Fibroblast of lung (primary cell): ENCODE measurements at regions not wholly inside any gene's neighbourhood (a gene's known extent, or its start where the extent isn't known, plus 50 kb on each side); places are given as distances from the start of the nearest gene placed in this dataset.

Source experiments
- DNase-seq, 2 donors: peaks; one replicate each; pipeline versions ENCODE4 v3.0.0 to v3.0.0-alpha.2; 2010; ENCODE audit warnings: low read depth in 2 of 2
- H2AFZ ChIP-seq: 2 replicates; pipeline ENCODE4 v1.5.1; 2012; ENCODE audit warnings: low read length, control low read depth, inconsistent platforms
- H3K27ac ChIP-seq: 2 replicates; pipeline ENCODE4 v1.5.1; 2011; ENCODE audit warnings: low read length, control low read depth; ENCODE audit not compliant: insufficient read depth
- H3K27me3 ChIP-seq: 2 replicates; pipeline ENCODE4 v1.5.1; 2011; ENCODE audit warnings: mild to moderate bottlenecking, low read length; ENCODE audit not compliant: control insufficient read depth, insufficient read depth
- H3K36me3 ChIP-seq: 2 replicates; pipeline ENCODE4 v1.5.1; 2011; ENCODE audit warnings: low read length; ENCODE audit not compliant: control insufficient read depth, insufficient read depth
- H3K4me1 ChIP-seq: 2 replicates; pipeline ENCODE4 v1.5.1; 2011; ENCODE audit warnings: low read length; ENCODE audit not compliant: control insufficient read depth, insufficient read depth; ENCODE audit errors: extremely low read depth
- H3K4me2 ChIP-seq: 2 replicates; pipeline ENCODE4 v1.5.1; 2011; ENCODE audit warnings: low read length, control low read depth; ENCODE audit not compliant: insufficient read depth; ENCODE audit errors: extremely low read depth
- H3K4me3 ChIP-seq, 4 experiments: fragments of 200-600 bp in 1 of 4; sonication (generic) in 1 of 4; replicated peaks in 1 of 4; 2 replicates each; pipeline ENCODE4 v1.5.1; 2011 to 2016; ENCODE audit warnings: low read length in 4 of 4, low read depth in 3 of 4, mild to moderate bottlenecking in 3 of 4, control low read depth in 2 of 4, inconsistent platforms in 1 of 4, mixed read lengths in 1 of 4; ENCODE audit not compliant: insufficient read depth in 1 of 4; ENCODE audit errors: control extremely low read depth in 1 of 4
- H3K79me2 ChIP-seq: 2 replicates; pipeline ENCODE4 v1.5.1; 2012; ENCODE audit warnings: mild to moderate bottlenecking, low read length, inconsistent platforms; ENCODE audit not compliant: control insufficient read depth, insufficient read depth
- H3K9ac ChIP-seq: 2 replicates; pipeline ENCODE4 v1.5.1; 2011; ENCODE audit warnings: mild to moderate bottlenecking, low read length, control low read depth; ENCODE audit not compliant: insufficient read depth
- H3K9me3 ChIP-seq: 2 replicates; pipeline ENCODE4 v1.5.1; 2012; ENCODE audit warnings: low read depth, low read length; ENCODE audit not compliant: control insufficient read depth, insufficient read depth
- H4K20me1 ChIP-seq: 2 replicates; pipeline ENCODE4 v1.5.1; 2011; ENCODE audit warnings: low read length; ENCODE audit not compliant: control insufficient read depth, insufficient read depth; ENCODE audit errors: extremely low read depth
- CTCF ChIP-seq, 2 donors: IDR thresholded peaks in 1 of 2; conservative IDR thresholded peaks in 1 of 2; 1 replicate in 1 of 2; 2 replicates in 1 of 2; pipeline ENCODE4 v1.5.1; 2011 to 2012; ENCODE audit warnings: low read length in 2 of 2, control low read depth in 1 of 2, inconsistent platforms in 1 of 2, low read depth in 1 of 2, mild to moderate bottlenecking in 1 of 2
- EZH2 ChIP-seq: IDR thresholded peaks from 2 replicates; pipeline ENCODE4 v1.5.1; 2012; ENCODE audit warnings: low read length, control low read depth, mild to moderate bottlenecking; ENCODE audit errors: missing control alignments

GRCh38 chr2:220247588-220248350 lies 620.3 kb downstream of the SLC4A3 start:
- H3K9ac ChIP-seq = no peak overlapping the region
- no peak for TF ChIP-seq EZH2

GRCh38 chr2:220259662-220260061 lies 632.2 kb downstream of the SLC4A3 start:
- Histone ChIP-seq H3K9me3 (no peaks in the 10 kb centered on the region), H3K27me3 (no peaks in the 10 kb centered on the region), H3K79me2 (no peaks in the 10 kb centered on the region), H3K4me2 (no peak overlapping the region), H4K20me1 (no peaks in the 10 kb centered on the region), H3K36me3 (no peaks in the 10 kb centered on the region), H3K27ac (no peak overlapping the region), H2AFZ (no peak overlapping the region), H3K4me1 (peaks cover 2% of the 10 kb centered on the region), H3K9ac (no peak overlapping the region), H3K4me3 (no peak overlapping the region)
- TF ChIP-seq EZH2 (no peak), CTCF (conservative IDR thresholded peaks at IDR 0.05 in 1 of 2, IDR thresholded peaks at IDR 0.05 in 1 of 2; ENCODE audit: low read depth in 1 of 2, low read length in 2 of 2) (no peak)
- no peak for DNase-seq

More at GRCh38 chr2:220247588-220248350, 620.3 kb downstream of the SLC4A3 start:
- H3K27ac ChIP-seq = no peak overlapping the region
- H3K4me3 ChIP-seq = no peak overlapping the region
- no peaks in the 10 kb centered on the region for H3K36me3 ChIP-seq
- H3K4me2 ChIP-seq = no peak overlapping the region
- H3K79me2 ChIP-seq = no peaks in the 10 kb centered on the region
- H3K4me1 ChIP-seq = no peaks in the 10 kb centered on the region
- no peak for DNase-seq
- no peak overlapping the region for H2AFZ ChIP-seq
- H3K9me3 ChIP-seq = no peaks in the 10 kb centered on the region
- H4K20me1 ChIP-seq = no peaks in the 10 kb centered on the region
- no peaks in the 10 kb centered on the region for H3K27me3 ChIP-seq

GRCh38 chr2:220263300-220263699 lies 635.9 kb downstream of the SLC4A3 start:
- H3K36me3 ChIP-seq = no peaks in the 10 kb centered on the region
- DNase-seq = no peak

More at GRCh38 chr2:220263300-220263699, 635.9 kb downstream of the SLC4A3 start:
- Histone ChIP-seq H3K4me1 (peaks cover 2% of the 10 kb centered on the region), H3K9me3 (no peaks in the 10 kb centered on the region), H3K9ac (no peak overlapping the region), H4K20me1 (no peaks in the 10 kb centered on the region), H3K79me2 (no peaks in the 10 kb centered on the region), H3K4me3 (no peak overlapping the region), H3K27ac (no peak overlapping the region), H3K4me2 (no peak overlapping the region), H3K27me3 (no peaks in the 10 kb centered on the region), H2AFZ (no peak overlapping the region)
- no peak for TF ChIP-seq CTCF (conservative IDR thresholded peaks at IDR 0.05 in 1 of 2, IDR thresholded peaks at IDR 0.05 in 1 of 2; ENCODE audit: low read depth in 1 of 2, low read length in 2 of 2)
- TF ChIP-seq EZH2 = no peak
